Panc1 (cell line): ENCODE measurements at regions not wholly inside any gene's neighbourhood (a gene's known extent, or its start where the extent isn't known, plus 50 kb on each side); places are given as distances from the start of the nearest gene placed in this dataset.

Experiments
- ATAC-seq: fragments of 200-7000 bp; cut with Tn5 transposase; 2 replicates; pipeline ENCODE4 v1.9.1; 2020; ENCODE audit warnings: mild to moderate bottlenecking, moderate library complexity
- BruUV-seq: library from RNA; stranded (reverse); fragments of 400-500 nt; replicated peaks from 2 replicates; lab custom pipeline; 2021; lab: Mats Ljungman, UMichigan
- CTCF ChIA-PET: fragments of 300-600 bp; sonication (Branson Sonifier 250); formaldehyde crosslinking; loops from one replicate; lab custom pipeline; 2022; ENCODE audit warnings: antibody characterized with exemption; lab: Charles Lee
- POLR2A ChIA-PET: fragments of 300-600 bp; sonication (Branson Sonifier 250); formaldehyde crosslinking; loops from one replicate; lab custom pipeline; 2022; ENCODE audit warnings: antibody characterized with exemption; lab: Charles Lee
- DNase-seq: peaks from one replicate; pipeline ENCODE4 v3.0.0-alpha.2; 2010; ENCODE audit warnings: low read depth, low spot score
- H3K27ac ChIP-seq: 2 replicates; pipeline ENCODE4 v1.5.1; 2011; ENCODE audit warnings: mild to moderate bottlenecking, low read length, inconsistent platforms
- H3K27me3 ChIP-seq: fragments of 200-500 bp; sonication (Bioruptor generic); 2 replicates; pipeline ENCODE4 v1.6.0; 2014; ENCODE audit warnings: low read length, inconsistent platforms; ENCODE audit not compliant: control insufficient read depth, insufficient read depth
- H3K36me3 ChIP-seq: fragments of 200-500 bp; sonication (Bioruptor generic); 2 replicates; pipeline ENCODE4 v1.5.1; 2014; ENCODE audit warnings: inconsistent platforms, mild to moderate bottlenecking, low read length, moderate library complexity; ENCODE audit not compliant: control insufficient read depth, insufficient read depth
- H3K4me1 ChIP-seq: 2 replicates; pipeline ENCODE4 v1.5.1; 2011; ENCODE audit warnings: inconsistent platforms, mild to moderate bottlenecking, low read length, moderate library complexity; ENCODE audit not compliant: control insufficient read depth, insufficient read depth
- H3K4me3 ChIP-seq, 2 experiments: 2 replicates each; pipeline ENCODE4 v1.5.1; 2011 to 2012; ENCODE audit warnings: low read depth in 2 of 2, low read length in 2 of 2, mild to moderate bottlenecking in 2 of 2, inconsistent platforms in 1 of 2, moderate library complexity in 1 of 2
- H3K9me3 ChIP-seq: fragments of 200-500 bp; sonication (Bioruptor generic); 2 replicates; pipeline ENCODE4 v1.5.1; 2014; ENCODE audit warnings: low read depth, mild to moderate bottlenecking, inconsistent platforms, low read length, moderate library complexity; ENCODE audit not compliant: control insufficient read depth, insufficient read depth
- POLR2AphosphoS5 ChIP-seq: IDR thresholded peaks from 2 replicates; pipeline ENCODE4 v1.6.1; 2012; ENCODE audit warnings: mild to moderate bottlenecking, low read depth, low read length, moderate library complexity
- SIN3A ChIP-seq: IDR thresholded peaks from 2 replicates; pipeline ENCODE4 v1.6.1; 2012; ENCODE audit warnings: low read depth, mild to moderate bottlenecking, low read length, moderate library complexity, borderline replicate concordance; ENCODE audit not compliant: insufficient read depth
- TCF7L2 ChIP-seq: IDR thresholded peaks from 2 replicates; pipeline ENCODE4 v1.6.1; 2011; ENCODE audit warnings: mild to moderate bottlenecking, low read depth, low read length, inconsistent platforms
- in situ Hi-C: cut with HindIII; loops from 2 replicates; pipeline ENCODE4 v1.10.0; 2016; ENCODE audit warnings: low sequenced_read_pairs, low pct_unique_long_range_greater_than_20kb
- intact Hi-C: fragments of 100-400 bp; cut with micrococcal nuclease; formaldehyde crosslinking; loops from one replicate; pipeline ENCODE4 v1.10.0; 2022; ENCODE audit not compliant: unreplicated experiment
- TF ChIP-seq, protein P1 (sequence below), 2 experiments: IDR thresholded peaks; 2 replicates each; pipeline ENCODE4 v1.6.1; 2011 to 2012; ENCODE audit warnings: low read depth in 2 of 2, control low read depth in 1 of 2, low read length in 1 of 2, mild to moderate bottlenecking in 1 of 2, moderate library complexity in 1 of 2; ENCODE audit not compliant: insufficient read depth in 1 of 2
- TF ChIP-seq, protein P2 (sequence below): fragments of 450-650 bp; IDR thresholded peaks from 2 replicates; pipeline ENCODE4 v1.5.1; 2017; ENCODE audit warnings: mild to moderate bottlenecking

- no peak for ATAC-seq
- in situ Hi-C loops (no loop called here), intact Hi-C loops (no loop called here)
- no peak overlapping the region for H3K27ac ChIP-seq
- ChIA-PET CTCF (no interaction called here), POLR2A (no interaction called here)
- no peak for DNase-seq
- TF ChIP-seq SIN3A, result no peak
- TF ChIP-seq, protein P1, sequence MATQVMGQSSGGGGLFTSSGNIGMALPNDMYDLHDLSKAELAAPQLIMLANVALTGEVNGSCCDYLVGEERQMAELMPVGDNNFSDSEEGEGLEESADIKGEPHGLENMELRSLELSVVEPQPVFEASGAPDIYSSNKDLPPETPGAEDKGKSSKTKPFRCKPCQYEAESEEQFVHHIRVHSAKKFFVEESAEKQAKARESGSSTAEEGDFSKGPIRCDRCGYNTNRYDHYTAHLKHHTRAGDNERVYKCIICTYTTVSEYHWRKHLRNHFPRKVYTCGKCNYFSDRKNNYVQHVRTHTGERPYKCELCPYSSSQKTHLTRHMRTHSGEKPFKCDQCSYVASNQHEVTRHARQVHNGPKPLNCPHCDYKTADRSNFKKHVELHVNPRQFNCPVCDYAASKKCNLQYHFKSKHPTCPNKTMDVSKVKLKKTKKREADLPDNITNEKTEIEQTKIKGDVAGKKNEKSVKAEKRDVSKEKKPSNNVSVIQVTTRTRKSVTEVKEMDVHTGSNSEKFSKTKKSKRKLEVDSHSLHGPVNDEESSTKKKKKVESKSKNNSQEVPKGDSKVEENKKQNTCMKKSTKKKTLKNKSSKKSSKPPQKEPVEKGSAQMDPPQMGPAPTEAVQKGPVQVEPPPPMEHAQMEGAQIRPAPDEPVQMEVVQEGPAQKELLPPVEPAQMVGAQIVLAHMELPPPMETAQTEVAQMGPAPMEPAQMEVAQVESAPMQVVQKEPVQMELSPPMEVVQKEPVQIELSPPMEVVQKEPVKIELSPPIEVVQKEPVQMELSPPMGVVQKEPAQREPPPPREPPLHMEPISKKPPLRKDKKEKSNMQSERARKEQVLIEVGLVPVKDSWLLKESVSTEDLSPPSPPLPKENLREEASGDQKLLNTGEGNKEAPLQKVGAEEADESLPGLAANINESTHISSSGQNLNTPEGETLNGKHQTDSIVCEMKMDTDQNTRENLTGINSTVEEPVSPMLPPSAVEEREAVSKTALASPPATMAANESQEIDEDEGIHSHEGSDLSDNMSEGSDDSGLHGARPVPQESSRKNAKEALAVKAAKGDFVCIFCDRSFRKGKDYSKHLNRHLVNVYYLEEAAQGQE (IDR thresholded peaks at IDR 0.05; ENCODE audit: insufficient read depth in 1 of 2, low read depth in 2 of 2, low read length in 1 of 2), result no peak
- TF ChIP-seq, protein P2, sequence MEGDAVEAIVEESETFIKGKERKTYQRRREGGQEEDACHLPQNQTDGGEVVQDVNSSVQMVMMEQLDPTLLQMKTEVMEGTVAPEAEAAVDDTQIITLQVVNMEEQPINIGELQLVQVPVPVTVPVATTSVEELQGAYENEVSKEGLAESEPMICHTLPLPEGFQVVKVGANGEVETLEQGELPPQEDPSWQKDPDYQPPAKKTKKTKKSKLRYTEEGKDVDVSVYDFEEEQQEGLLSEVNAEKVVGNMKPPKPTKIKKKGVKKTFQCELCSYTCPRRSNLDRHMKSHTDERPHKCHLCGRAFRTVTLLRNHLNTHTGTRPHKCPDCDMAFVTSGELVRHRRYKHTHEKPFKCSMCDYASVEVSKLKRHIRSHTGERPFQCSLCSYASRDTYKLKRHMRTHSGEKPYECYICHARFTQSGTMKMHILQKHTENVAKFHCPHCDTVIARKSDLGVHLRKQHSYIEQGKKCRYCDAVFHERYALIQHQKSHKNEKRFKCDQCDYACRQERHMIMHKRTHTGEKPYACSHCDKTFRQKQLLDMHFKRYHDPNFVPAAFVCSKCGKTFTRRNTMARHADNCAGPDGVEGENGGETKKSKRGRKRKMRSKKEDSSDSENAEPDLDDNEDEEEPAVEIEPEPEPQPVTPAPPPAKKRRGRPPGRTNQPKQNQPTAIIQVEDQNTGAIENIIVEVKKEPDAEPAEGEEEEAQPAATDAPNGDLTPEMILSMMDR, result no peak
- TF ChIP-seq POLR2AphosphoS5, result no peak
- no peak for TF ChIP-seq TCF7L2
- BruUV-seq, result no TSS peak
- no peaks in the 10 kb centered on the region for H3K9me3 ChIP-seq
- no peak overlapping the region for H3K4me3 ChIP-seq
- H3K4me1 ChIP-seq, result no peaks in the 10 kb centered on the region
- no peaks in the 10 kb centered on the region for H3K27me3 ChIP-seq
- H3K36me3 ChIP-seq, result no peaks in the 10 kb centered on the region
Measured at GRCh38 chr13:58542530-58542929, 911.0 kb downstream of the PCDH17 start.

DNA sequence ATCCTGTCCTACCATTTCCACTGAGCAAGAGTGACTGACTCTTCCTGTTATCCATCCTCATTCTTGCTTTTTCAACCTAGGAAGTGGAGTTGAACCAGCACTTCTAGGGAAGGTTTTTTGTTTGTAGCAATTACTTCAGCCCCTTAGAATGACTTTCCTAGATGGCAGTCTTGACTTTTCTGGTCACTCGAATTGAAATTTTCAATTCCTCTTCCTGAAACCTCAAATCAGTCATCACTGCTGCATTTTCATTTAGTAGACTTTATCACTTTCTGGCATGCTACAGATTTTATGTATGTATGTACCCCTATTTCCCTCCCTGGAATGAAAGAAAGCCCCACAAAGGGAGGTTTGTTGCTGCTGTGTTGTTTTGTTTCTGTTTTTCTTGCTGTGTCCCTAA is 915.9 kb downstream of the PCDH17 start:
- intact Hi-C loops, result no loop called here
- no peak for TF ChIP-seq POLR2AphosphoS5
- Histone ChIP-seq H3K27ac (no peak overlapping the region), H3K27me3 (no peaks in the 10 kb centered on the region), H3K4me3 (no peak overlapping the region), H3K9me3 (no peaks in the 10 kb centered on the region), H3K36me3 (no peaks in the 10 kb centered on the region), H3K4me1 (no peaks in the 10 kb centered on the region)
- ChIA-PET POLR2A (no interaction called here), CTCF (no interaction called here)
- DNase-seq, result no peak
- no peak for ATAC-seq
- BruUV-seq, result no TSS peak
- in situ Hi-C loops, result no loop called here

DNA sequence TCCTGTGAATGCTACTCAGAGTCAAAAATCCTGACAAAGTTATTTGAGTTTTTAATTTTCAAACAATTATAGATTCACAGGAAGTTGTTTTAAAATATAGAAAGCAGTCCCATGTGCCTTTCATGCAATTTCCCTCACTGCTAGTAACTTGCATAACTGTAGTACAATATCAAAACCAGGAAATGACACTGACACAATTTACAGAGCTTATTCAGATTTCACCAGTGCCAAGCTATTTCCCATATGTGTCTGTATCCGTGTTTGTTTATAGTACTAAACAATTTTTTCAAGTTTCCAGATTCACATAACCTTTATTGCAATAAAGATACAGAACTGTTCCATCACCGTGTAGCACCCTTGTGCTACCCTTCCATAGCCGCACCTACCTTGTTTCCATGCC is 934.6 kb downstream of the PCDH17 start:
- intact Hi-C loops, result no loop called here
- CTCF ChIA-PET, result interaction anchor here (0.6 kb wide), 1 partner anchor 1206 kb away, joined by 3 read pairs; no protein-coding TSS in a partner anchor

More for the DNA sequence above, 934.6 kb downstream of the PCDH17 start:
- BruUV-seq, result no TSS peak
- Histone ChIP-seq H3K4me3 (no peak overlapping the region), H3K36me3 (no peaks in the 10 kb centered on the region), H3K27me3 (no peaks in the 10 kb centered on the region), H3K9me3 (no peaks in the 10 kb centered on the region), H3K27ac (no peak overlapping the region), H3K4me1 (no peaks in the 10 kb centered on the region)
- no peak for ATAC-seq
- in situ Hi-C loops, result no loop called here
- POLR2A ChIA-PET, result interaction anchor here (0.6 kb wide), 1 partner anchor 150 kb away, joined by 3 read pairs; no protein-coding TSS in a partner anchor
- TF ChIP-seq SIN3A (no peak), TCF7L2 (no peak), POLR2AphosphoS5 (no peak)
- TF ChIP-seq, protein P1 (IDR thresholded peaks at IDR 0.05; ENCODE audit: insufficient read depth in 1 of 2, low read depth in 2 of 2, low read length in 1 of 2), result no peak
- TF ChIP-seq, protein P2, result no peak
- DNase-seq, result no peak
